IPS-11a (cell line): ENCODE measurements at regions not wholly inside any gene's neighbourhood (a gene's known extent, or its start where the extent isn't known, plus 50 kb on each side); places are given as distances from the start of the nearest gene placed in this dataset.
"Not testable (repeated sequence)": the region's sequence is repeated elsewhere in the genome, so short reads cannot be mapped to it uniquely, and the experiment has no call there.

ENCODE experiments used
- H3K4me3 ChIP-seq: one replicate; pipeline ENCODE4 v1.5.1; 2013; ENCODE audit warnings: low read depth, low read length, control low read depth

- H3K4me3 ChIP-seq: no peak overlapping the region
These were observed 148.7 kb upstream of the ATP2B2 start for GRCh38 chr3:10653866-10654611.

DNA sequence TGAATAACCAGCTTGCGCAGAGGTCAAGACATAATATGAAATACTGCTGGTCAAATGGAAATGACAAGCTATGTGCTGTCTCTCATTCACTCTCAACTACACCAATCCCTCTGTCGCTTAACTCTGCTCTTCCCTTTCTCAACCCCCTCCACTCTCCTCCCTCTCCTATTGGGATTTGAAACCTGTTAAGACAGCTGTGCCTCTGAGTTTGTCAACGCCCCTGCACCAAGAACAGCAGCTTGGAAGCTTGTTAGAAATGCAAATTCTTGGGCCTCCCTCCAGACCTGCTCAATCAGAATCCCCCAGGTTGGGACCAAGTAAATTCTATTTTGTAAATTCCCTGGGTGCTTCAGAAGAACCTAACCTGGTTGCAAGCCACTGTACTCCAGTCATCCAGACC is 149.7 kb upstream of the ATP2B2 start:
- H3K4me3 ChIP-seq: no peak overlapping the region

DNA sequence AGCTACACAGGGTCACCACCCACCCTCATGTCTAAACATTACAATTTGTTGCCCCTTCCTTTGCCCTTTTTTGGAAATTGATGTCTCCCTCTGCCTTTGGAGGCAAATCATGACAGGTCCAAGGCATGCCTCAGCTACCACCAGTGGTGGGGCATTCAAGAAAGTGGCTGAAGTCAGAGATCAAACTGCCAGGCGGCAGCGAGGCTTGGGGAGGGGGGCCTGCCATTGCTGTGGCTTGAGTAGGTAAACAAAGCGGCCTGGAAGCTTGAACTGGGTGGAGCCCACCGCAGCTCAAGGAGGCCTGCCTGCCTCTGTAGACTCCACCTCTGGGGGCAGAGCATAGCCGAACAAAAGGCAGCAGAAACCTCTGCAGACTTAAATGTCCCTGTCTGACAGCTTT is 152.0 kb upstream of the ATP2B2 start:
- H3K4me3 ChIP-seq: not testable (repeated sequence)

DNA sequence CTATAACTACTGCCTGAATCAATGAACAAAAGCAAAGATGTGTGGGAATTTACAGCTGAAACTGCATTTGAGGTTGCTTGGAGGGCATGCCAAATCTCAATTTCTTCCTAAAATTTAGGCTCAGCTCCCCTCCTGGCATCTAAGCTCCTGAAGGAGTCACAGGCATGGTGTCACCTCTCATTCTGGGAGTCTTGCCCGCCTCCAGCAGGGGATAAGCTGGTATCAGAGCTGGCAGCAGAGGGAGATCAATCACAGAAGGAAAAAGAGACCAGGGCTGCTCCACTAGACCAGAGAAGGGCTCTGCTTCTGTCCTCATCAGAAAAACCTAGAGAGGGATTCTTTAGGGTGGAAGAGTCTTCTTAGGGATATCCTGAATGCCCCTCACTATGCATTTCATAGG is 150.4 kb upstream of the SLC6A11 start:
- H3K4me3 ChIP-seq: no peak overlapping the region

DNA sequence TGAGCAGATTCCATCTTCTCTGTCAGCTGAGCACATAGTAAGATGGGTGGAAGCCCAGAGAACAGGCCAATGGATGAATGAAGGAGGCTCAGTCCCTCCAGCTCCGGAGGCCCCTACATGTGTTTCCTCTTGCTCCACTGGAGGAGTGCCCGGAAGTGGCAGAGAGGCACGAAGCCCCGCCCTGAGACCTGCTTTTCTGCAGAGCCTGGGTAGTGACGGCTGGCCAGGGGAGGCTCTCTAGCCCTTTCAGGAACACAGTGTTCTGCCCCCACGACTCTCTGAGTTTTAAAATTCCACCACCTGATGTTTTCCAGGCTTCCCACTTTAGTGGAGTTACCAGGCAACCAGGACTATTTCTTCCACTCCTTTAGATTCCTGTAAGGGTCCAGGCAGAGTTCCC is 149.4 kb upstream of the SLC6A11 start:
- no peak overlapping the region for H3K4me3 ChIP-seq

GRCh38 chr3:10667269-10667668 is 148.8 kb upstream of the SLC6A11 start:
- no peak overlapping the region for H3K4me3 ChIP-seq

DNA sequence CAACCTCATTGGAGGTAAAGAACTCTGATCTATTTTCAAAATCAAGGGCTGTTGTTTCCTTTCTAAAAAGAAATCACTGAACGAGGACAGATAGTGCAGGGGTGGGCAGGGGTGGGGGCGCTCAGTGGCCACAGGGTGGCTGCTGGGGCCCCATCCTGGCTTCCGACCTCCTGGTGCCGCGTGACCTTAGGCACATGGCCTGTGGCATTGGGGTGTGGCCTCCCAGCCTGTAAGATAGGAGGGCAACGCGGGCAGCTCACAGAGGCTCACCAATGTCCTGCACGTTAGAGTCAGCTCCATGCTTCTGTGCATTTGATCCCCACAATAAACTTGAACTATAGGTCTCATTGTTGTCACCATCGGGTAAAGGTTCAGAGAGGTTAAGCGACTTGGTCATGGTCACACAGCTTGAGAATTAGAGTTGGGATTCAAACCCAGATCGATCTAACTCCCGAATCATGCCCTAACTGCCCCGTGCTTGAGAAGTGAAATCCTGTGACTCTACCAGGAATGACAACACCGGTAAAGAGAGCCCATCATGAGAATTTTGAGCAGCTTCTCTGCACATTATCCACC is 148.0 kb upstream of the SLC6A11 start:
- H3K4me3 ChIP-seq: no peak overlapping the region

DNA sequence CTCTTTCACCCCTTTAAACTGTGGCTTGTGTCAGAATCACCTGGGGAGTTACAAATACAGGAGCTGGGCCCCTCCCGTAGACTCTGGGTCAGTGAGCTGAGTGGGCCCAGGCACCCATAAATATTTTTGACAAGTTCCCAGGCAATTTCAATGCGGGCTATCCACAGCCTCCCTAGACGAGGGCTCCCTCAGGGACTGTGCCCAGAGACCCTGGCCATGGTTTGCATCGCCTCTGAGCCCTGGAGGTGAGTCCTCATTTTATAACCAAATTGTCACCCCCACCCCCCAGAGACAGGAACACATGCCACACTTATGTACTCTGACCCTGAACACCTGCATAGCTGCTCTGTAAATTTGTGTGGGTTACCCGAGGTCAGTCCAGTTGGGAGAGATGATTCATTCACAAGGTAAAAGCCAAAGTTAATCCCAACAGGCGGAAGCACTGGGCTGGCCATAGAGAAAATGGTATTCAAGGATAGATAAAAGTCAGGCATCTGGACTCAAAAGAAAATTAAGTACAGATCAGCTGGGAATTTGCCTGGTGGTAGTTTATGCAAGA is 146.5 kb upstream of the SLC6A11 start:
- no peak overlapping the region for H3K4me3 ChIP-seq

DNA sequence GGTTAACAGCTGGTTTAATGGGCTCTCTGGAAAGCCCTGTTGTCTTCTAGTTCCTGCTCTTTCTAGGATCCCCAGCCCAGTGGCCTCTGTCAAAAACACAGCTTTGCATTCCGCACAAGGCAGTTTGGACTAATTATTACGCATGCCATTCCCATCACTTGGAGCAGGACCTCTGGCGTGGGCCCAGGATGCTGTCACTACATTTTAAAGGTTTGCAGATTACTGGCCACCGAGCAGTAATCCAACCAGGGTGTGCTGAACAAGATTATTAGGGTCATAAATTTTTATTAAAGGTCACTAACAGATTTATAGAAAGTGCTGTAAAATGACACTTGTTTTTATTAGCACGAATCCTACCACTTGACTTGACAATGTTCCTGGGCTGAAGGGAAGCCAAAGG is 143.6 kb upstream of the SLC6A11 start:
- no peak overlapping the region for H3K4me3 ChIP-seq

DNA sequence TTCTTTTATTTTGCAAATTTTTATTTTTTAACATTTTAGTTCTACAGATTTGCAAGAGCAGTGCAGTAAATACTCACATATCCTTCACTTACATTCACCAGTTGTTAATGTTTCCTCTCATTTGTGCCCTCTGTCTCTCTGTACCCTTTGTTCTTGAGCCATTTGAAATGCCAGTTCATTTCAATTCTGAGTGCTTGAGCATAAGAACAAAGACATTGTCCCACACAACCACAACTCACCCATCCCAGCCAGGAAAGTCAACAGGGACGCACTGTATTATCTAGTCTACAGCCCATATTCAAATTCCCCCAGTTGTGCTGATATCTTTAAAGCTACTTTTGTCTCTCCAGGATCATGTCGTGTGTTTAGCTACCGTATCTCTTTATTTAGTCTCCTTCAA is 141.4 kb upstream of the SLC6A11 start:
- no peak overlapping the region for H3K4me3 ChIP-seq

- no peak overlapping the region for H3K4me3 ChIP-seq
These were observed 139.1 kb upstream of the SLC6A11 start for GRCh38 chr3:10676905-10677304.

GRCh38 chr3:10678796-10679376 is 137.1 kb upstream of the SLC6A11 start:
- H3K4me3 ChIP-seq: no peak overlapping the region

- H3K4me3 ChIP-seq: no peak overlapping the region
These were observed 135.2 kb upstream of the SLC6A11 start for GRCh38 chr3:10680796-10681195.

- no peak overlapping the region for H3K4me3 ChIP-seq
These were observed 133.3 kb upstream of the SLC6A11 start for GRCh38 chr3:10682692-10683091.

GRCh38 chr3:10683106-10683505 is 132.9 kb upstream of the SLC6A11 start:
- H3K4me3 ChIP-seq: no peak overlapping the region

- no peak overlapping the region for H3K4me3 ChIP-seq
These were observed 127.9 kb upstream of the SLC6A11 start for GRCh38 chr3:10688126-10688525.

DNA sequence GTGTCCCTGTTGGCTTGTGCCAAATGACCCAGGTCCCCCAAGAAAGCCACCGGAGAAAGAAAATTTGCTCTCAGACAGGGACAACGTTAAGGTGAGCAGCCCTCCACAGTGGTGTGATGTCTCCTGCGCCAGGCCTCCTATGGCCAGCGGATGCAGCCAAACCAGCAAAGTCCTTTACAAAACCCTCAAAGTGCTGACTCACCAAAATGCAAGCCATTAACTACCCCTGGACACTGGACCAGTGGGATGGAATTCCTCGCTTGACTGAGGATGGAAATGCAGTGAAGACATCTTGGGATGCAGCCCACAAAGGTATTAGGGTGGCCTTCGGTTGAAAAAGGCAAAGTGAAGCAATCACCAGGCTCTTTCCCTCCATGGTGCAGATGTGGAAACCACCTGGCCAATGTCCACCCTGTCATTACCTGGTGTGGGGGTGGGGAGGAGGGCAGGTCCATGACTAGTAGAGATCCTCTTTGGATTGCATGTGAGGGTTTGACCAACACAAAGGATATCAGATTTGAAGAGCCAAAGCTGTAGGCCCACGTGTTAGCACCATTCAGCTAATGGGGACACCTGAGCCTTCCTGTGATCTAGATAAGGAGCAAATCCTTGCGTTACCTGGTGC is 127.4 kb upstream of the SLC6A11 start:
- no peak overlapping the region for H3K4me3 ChIP-seq

DNA sequence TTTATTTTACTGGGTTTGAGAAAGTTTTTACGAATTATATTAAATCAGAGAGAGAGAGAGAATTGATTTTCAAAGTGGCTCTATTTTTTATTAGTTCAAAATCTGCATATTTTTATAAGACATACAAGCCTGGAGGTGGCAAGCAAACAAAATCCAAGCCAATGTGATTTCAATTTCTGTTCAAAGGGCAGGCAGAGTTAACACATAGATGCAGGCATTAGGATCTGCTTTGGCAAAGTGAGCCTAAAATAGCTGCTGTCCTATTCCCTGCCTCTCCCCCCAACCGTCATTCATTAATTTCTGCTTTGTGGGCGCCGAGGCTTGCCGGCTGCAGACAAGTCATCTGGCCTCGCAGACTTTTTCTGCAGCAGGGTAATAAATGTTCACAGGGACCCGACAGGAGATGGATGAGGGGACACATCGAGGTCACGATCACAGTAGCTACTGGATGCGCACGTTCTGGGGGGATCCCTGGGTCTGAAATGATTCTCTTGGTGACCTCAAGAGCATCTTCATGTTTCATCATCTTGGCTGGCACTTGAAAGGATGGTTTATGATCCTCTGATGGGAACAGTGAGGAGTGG is 123.9 kb upstream of the SLC6A11 start:
- no peak overlapping the region for H3K4me3 ChIP-seq

DNA sequence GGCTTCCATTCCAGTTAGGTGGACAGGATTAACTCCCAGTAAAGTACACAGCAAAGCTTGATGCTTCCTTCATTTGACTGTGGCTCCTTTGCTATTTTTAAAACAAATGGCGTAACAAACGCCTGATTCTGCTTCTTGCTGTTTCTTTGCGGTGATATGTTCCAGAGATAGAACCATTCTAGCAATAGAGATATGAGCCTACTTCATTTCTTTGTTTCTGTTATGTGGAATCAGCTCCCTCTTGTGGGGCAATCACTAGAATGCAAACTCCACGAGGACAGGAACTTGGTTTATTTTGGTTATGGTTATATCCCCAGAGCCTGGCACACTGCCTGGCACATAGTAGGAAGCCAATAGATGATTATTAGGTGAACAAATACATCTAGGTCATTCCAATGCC is 122.6 kb upstream of the SLC6A11 start:
- H3K4me3 ChIP-seq: no peak overlapping the region

GRCh38 chr3:10694179-10694578 is 121.8 kb upstream of the SLC6A11 start:
- no peak overlapping the region for H3K4me3 ChIP-seq

GRCh38 chr3:10695186-10695585 is 120.8 kb upstream of the SLC6A11 start:
- not testable (repeated sequence) for H3K4me3 ChIP-seq
